ENCODE measurements at regions not wholly inside any gene's neighbourhood (a gene's known extent, or its start where the extent isn't known, plus 50 kb on each side); places are given as distances from the start of the nearest gene placed in this dataset.
A peak's percentile ranks its signal among the peaks of the same experiment; 100 is the strongest.

GRCh38 chr1:22376001-22376400 lies 75.7 kb upstream of the ZBTB40 start (continued):
- TF ChIP-seq, protein P1, sequence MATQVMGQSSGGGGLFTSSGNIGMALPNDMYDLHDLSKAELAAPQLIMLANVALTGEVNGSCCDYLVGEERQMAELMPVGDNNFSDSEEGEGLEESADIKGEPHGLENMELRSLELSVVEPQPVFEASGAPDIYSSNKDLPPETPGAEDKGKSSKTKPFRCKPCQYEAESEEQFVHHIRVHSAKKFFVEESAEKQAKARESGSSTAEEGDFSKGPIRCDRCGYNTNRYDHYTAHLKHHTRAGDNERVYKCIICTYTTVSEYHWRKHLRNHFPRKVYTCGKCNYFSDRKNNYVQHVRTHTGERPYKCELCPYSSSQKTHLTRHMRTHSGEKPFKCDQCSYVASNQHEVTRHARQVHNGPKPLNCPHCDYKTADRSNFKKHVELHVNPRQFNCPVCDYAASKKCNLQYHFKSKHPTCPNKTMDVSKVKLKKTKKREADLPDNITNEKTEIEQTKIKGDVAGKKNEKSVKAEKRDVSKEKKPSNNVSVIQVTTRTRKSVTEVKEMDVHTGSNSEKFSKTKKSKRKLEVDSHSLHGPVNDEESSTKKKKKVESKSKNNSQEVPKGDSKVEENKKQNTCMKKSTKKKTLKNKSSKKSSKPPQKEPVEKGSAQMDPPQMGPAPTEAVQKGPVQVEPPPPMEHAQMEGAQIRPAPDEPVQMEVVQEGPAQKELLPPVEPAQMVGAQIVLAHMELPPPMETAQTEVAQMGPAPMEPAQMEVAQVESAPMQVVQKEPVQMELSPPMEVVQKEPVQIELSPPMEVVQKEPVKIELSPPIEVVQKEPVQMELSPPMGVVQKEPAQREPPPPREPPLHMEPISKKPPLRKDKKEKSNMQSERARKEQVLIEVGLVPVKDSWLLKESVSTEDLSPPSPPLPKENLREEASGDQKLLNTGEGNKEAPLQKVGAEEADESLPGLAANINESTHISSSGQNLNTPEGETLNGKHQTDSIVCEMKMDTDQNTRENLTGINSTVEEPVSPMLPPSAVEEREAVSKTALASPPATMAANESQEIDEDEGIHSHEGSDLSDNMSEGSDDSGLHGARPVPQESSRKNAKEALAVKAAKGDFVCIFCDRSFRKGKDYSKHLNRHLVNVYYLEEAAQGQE (IDR thresholded peaks at IDR 0.05; ENCODE audit: unreplicated experiment) = no peak
- TF ChIP-seq EZH2phosphoT487 (IDR thresholded peaks at IDR 0.05; ENCODE audit: unreplicated experiment) = no peak
- TF ChIP-seq CREB1 (CRISPR knock-in tag; IDR thresholded peaks at IDR 0.05; ENCODE audit: low read depth) = no peak
- TF ChIP-seq JUNB (IDR thresholded peaks at IDR 0.05; ENCODE audit: unreplicated experiment) = no peak
- TF ChIP-seq ZNF114 (CRISPR knock-in tag; IDR thresholded peaks at IDR 0.05) = no peak
- no peak for TF ChIP-seq POLR2AphosphoS5 (IDR thresholded peaks at IDR 0.05; ENCODE audit: low read depth)
- no peak for TF ChIP-seq NANOG (IDR thresholded peaks at IDR 0.05; ENCODE audit: borderline replicate concordance)
- no peak for TF ChIP-seq EZH2 (IDR thresholded peaks at IDR 0.05; ENCODE audit: low read depth, unreplicated experiment)
- no peak for TF ChIP-seq CTCF (conservative IDR thresholded peaks at IDR 0.05; ENCODE audit: low read depth in 2 of 2)
- TF ChIP-seq ETS1 (IDR thresholded peaks at IDR 0.05) = no peak
- TF ChIP-seq STAT1 (IDR thresholded peaks at IDR 0.05; ENCODE audit: unreplicated experiment) = no peak
- no peak for TF ChIP-seq ZNF331 (CRISPR knock-in tag; IDR thresholded peaks at IDR 0.05; ENCODE audit: low read depth)

DNA sequence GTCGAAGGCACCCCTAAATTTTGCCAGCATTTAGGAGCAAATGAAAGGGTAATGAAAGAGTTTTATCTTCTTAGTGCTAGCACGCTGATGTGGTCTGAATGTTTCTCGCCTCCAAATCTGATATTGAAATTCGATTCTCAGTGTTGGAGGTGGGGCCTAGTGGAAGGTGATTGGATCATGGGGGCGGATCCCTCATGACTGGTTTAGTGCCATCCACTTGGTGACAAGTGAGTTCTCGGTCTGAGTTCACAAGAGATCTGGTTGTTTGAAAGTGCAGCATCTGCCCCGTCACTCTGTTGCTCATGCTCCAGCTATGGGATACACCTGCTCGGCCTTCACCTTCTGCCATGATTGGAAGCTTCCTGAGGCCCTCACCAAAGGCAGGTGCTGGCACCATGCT lies 75.1 kb upstream of the ZBTB40 start:
- H3K27me3 ChIP-seq (ENCODE audit: insufficient read depth) = no peaks in the 10 kb centered on the region
- peaks cover 7% of the 10 kb centered on the region; the same call in 1 of the 2 replicates for H3K4me1 ChIP-seq (ENCODE audit: insufficient read depth)
- Mint-ChIP-seq H3K27me3 (ENCODE audit: insufficient read depth, low read depth, poor library complexity) (peaks cover 11% of the 10 kb centered on the region), H3K36me3 (ENCODE audit: low read depth) (no peaks in the 10 kb centered on the region; the same call in 2 of the 3 replicates), H3K9me3 (peaks cover 9% of the 10 kb centered on the region; the same call in 1 of the 3 replicates), H3K4me1 (peaks cover 21% of the 10 kb centered on the region), H3K27ac (no peak overlapping the region), H3K4me3 (no peak overlapping the region)
- peak; percentile 61 for ATAC-seq
- no peaks in the 10 kb centered on the region for H3K9me2 ChIP-seq (ENCODE audit: insufficient read depth)
- H3K4me2 ChIP-seq = peak overlapping the region; percentile 69; the same call in 1 of the 2 replicates
- no peak overlapping the region for H3K27ac ChIP-seq (ENCODE audit: low read depth)
- no peaks in the 10 kb centered on the region for H3F3A ChIP-seq (replicated peaks; ENCODE audit: low read depth)
- H3K79me2 ChIP-seq (replicated peaks; ENCODE audit: insufficient read depth) = no peaks in the 10 kb centered on the region
- DNase-seq (ENCODE audit: low spot score) = peak; percentile 60
- no peaks in the 10 kb centered on the region for H3K36me3 ChIP-seq (ENCODE audit: insufficient read depth)
- peak overlapping the region; percentile 33 for H2AFZ ChIP-seq
- no peak overlapping the region for H3K4me3 ChIP-seq
- H4K20me1 ChIP-seq (replicated peaks; ENCODE audit: insufficient read depth) = no peaks in the 10 kb centered on the region
- TF ChIP-seq ZNF331 (CRISPR knock-in tag; IDR thresholded peaks at IDR 0.05; ENCODE audit: low read depth) (no peak), NANOG (IDR thresholded peaks at IDR 0.05; ENCODE audit: borderline replicate concordance) (no peak), JUNB (IDR thresholded peaks at IDR 0.05; ENCODE audit: unreplicated experiment) (no peak), CREB1 (CRISPR knock-in tag; IDR thresholded peaks at IDR 0.05; ENCODE audit: low read depth) (no peak), POLR2AphosphoS5 (IDR thresholded peaks at IDR 0.05; ENCODE audit: low read depth) (no peak), EZH2 (IDR thresholded peaks at IDR 0.05; ENCODE audit: low read depth, unreplicated experiment) (no peak)
- TF ChIP-seq, protein P2, sequence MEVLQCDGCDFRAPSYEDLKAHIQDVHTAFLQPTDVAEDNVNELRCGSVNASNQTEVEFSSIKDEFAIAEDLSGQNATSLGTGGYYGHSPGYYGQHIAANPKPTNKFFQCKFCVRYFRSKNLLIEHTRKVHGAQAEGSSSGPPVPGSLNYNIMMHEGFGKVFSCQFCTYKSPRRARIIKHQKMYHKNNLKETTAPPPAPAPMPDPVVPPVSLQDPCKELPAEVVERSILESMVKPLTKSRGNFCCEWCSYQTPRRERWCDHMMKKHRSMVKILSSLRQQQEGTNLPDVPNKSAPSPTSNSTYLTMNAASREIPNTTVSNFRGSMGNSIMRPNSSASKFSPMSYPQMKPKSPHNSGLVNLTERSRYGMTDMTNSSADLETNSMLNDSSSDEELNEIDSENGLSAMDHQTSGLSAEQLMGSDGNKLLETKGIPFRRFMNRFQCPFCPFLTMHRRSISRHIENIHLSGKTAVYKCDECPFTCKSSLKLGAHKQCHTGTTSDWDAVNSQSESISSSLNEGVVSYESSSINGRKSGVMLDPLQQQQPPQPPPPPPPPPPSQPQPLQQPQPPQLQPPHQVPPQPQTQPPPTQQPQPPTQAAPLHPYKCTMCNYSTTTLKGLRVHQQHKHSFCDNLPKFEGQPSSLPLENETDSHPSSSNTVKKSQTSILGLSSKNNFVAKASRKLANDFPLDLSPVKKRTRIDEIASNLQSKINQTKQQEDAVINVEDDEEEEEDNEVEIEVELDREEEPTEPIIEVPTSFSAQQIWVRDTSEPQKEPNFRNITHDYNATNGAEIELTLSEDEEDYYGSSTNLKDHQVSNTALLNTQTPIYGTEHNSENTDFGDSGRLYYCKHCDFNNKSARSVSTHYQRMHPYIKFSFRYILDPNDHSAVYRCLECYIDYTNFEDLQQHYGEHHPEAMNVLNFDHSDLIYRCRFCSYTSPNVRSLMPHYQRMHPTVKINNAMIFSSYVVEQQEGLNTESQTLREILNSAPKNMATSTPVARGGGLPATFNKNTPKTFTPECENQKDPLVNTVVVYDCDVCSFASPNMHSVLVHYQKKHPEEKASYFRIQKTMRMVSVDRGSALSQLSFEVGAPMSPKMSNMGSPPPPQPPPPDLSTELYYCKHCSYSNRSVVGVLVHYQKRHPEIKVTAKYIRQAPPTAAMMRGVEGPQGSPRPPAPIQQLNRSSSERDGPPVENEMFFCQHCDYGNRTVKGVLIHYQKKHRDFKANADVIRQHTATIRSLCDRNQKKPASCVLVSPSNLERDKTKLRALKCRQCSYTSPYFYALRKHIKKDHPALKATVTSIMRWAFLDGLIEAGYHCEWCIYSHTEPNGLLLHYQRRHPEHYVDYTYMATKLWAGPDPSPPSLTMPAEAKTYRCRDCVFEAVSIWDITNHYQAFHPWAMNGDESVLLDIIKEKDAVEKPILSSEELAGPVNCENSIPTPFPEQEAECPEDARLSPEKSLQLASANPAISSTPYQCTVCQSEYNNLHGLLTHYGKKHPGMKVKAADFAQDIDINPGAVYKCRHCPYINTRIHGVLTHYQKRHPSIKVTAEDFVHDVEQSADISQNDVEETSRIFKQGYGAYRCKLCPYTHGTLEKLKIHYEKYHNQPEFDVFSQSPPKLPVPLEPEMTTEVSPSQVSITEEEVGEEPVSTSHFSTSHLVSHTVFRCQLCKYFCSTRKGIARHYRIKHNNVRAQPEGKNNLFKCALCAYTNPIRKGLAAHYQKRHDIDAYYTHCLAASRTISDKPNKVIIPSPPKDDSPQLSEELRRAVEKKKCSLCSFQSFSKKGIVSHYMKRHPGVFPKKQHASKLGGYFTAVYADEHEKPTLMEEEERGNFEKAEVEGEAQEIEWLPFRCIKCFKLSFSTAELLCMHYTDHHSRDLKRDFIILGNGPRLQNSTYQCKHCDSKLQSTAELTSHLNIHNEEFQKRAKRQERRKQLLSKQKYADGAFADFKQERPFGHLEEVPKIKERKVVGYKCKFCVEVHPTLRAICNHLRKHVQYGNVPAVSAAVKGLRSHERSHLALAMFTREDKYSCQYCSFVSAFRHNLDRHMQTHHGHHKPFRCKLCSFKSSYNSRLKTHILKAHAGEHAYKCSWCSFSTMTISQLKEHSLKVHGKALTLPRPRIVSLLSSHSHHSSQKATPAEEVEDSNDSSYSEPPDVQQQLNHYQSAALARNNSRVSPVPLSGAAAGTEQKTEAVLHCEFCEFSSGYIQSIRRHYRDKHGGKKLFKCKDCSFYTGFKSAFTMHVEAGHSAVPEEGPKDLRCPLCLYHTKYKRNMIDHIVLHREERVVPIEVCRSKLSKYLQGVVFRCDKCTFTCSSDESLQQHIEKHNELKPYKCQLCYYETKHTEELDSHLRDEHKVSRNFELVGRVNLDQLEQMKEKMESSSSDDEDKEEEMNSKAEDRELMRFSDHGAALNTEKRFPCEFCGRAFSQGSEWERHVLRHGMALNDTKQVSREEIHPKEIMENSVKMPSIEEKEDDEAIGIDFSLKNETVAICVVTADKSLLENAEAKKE (CRISPR knock-in tag; IDR thresholded peaks at IDR 0.05) = no peak
